AG09309 (cell line): ENCODE measurements at regions not wholly inside any gene's neighbourhood (a gene's known extent, or its start where the extent isn't known, plus 50 kb on each side); places are given as distances from the start of the nearest gene placed in this dataset.
"Not testable (repeated sequence)": the region's sequence is repeated elsewhere in the genome, so short reads cannot be mapped to it uniquely, and the experiment has no call there.

ENCODE experiments used
- DNase-seq: peaks from one replicate; pipeline ENCODE4 v3.0.0-alpha.2; 2010; ENCODE audit warnings: low read depth
- H3K4me3 ChIP-seq: 2 replicates; pipeline ENCODE4 v1.5.1; 2011; ENCODE audit warnings: mild to moderate bottlenecking, low read depth, low read length, moderate library complexity; ENCODE audit not compliant: control insufficient read depth
- TF ChIP-seq, protein P1 (sequence below): IDR thresholded peaks from 2 replicates; pipeline ENCODE4 v1.5.1; 2011; ENCODE audit warnings: mild to moderate bottlenecking, low read depth, low read length, inconsistent platforms; ENCODE audit not compliant: insufficient read depth, control insufficient read depth; ENCODE audit errors: missing control alignments

DNA sequence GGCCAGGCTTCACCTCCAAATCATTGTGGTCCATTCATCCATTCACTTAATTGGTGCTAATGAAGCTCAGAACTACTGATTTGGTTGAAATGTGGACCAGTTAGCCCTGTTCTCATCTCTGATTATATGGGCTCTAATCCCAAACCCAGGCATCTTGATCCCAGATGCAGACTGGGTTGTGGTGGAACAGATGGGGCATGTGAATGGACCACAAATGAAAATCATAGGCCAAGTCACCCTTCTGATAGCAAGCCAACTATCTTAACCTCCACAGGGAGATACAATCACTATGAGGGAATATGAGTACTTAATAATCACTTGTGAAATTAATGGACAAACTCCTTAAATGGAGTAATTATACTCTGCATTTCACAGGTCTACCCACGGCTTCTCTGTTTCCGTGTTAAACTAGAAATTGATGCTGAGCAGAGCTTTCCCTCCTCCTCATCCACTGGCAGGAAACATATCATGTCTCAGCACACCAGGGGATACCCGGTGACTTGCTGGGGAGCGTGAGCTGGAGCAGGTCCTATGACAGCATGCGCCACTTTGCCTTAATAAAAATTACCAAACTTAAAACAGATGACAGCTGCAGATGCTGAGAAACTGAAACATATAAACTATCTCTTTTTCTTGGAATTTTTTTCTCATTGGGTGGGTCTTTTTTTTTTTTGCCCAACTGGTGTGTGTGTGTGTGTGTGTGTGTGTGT, 108.8 kb upstream of the HEY2 start:
- TF ChIP-seq, protein P1, sequence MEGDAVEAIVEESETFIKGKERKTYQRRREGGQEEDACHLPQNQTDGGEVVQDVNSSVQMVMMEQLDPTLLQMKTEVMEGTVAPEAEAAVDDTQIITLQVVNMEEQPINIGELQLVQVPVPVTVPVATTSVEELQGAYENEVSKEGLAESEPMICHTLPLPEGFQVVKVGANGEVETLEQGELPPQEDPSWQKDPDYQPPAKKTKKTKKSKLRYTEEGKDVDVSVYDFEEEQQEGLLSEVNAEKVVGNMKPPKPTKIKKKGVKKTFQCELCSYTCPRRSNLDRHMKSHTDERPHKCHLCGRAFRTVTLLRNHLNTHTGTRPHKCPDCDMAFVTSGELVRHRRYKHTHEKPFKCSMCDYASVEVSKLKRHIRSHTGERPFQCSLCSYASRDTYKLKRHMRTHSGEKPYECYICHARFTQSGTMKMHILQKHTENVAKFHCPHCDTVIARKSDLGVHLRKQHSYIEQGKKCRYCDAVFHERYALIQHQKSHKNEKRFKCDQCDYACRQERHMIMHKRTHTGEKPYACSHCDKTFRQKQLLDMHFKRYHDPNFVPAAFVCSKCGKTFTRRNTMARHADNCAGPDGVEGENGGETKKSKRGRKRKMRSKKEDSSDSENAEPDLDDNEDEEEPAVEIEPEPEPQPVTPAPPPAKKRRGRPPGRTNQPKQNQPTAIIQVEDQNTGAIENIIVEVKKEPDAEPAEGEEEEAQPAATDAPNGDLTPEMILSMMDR: no peak

DNA sequence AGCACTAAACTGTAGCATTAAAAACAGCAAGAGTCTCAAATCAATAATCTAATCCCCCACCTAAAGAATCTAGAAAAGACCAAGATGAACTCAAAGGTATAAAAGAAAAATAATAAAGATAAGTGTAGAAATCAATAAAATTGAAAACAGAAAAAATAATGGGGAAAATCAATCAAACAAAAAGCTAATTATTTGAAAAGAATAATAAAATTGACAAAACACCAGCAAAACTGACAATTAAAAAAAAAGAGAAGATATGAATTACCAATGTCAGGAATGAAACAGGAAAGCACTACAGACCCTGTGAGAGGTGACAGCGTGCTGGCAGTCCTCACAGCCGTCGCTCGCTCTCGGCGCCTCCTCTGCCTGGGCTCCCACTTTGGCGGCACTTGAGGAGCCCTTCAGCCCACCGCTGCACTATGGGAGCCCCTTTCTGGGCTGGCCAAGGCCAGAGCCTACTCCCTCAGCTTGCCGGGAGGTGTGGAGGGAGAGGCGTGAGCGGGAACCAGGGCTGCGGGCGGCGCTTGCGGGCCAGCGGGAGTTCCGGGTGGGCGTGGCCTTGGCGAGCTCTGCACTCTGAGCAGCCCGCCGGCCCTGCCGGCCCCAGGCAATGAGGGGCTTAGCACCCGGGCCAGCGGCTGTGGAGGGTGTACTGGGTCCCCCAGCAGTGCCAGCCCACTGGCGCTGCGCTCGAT, 105.3 kb upstream of the HEY2 start:
- DNase-seq, H3K4me3 ChIP-seq: not testable (repeated sequence)

More for the DNA sequence above, 108.8 kb upstream of the HEY2 start:
- no peak for DNase-seq
- H3K4me3 ChIP-seq: no peak overlapping the region

DNA sequence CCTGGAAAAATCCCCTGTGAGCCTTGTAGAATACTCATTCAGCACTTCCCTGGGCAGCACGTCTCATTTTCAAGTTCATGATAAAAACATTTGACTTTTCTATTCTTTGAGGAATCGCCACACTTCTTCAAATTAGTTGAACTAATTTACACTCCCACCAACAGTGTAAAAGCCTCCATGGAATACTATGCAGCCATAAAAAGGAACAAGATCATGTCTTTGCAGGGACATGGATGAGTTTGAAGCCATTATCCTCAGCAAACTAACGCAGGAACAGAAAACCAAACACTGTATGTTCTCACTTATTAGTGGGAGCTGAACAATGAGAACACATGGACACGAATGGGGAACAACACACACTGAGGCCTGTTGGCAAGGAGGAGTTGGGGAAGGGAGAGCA, 102.0 kb upstream of the HEY2 start:
- TF ChIP-seq, protein P1: no peak
- no peak for DNase-seq
- no peak overlapping the region for H3K4me3 ChIP-seq

DNA sequence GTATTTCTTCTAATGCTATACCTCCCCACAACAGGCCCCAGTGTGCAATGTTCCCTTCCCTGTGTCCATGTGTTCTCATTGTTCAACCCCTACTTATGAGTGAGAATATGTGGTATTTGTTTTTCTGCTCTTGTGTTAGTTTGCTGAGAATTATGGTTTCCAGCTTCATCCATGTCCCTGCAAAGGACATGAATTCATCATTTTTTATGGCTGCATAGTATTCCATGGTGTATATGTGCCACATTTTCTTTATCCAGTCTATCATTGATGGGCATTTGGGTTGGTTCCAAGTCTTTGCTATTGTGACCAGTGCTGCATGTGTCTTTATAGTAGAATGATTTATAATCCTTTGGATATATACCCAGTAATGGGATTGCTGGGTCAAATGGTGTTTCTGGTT, 95.7 kb upstream of the HEY2 start:
- not testable (repeated sequence) for H3K4me3 ChIP-seq, DNase-seq

DNA sequence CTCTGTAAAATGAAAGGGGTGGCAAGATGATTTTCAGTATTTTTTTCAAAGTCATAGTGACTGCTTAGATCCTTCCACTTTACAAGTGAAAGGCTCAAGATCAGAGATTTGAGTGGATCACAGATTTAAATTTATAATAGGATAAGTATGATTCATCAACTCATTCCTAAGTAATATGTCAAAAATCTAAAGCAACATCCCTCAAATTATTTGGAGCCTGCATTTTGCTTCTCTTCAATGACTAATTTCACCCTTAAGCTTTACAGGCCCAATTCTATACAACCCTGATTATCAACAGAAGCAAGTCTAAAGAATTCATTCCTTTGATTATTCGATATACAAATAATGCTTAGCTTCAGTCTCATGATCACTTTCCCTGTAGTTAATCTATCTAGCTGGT, 93.9 kb upstream of the HEY2 start:
- DNase-seq: no peak
- TF ChIP-seq, protein P1: no peak
- H3K4me3 ChIP-seq: no peak overlapping the region

DNA sequence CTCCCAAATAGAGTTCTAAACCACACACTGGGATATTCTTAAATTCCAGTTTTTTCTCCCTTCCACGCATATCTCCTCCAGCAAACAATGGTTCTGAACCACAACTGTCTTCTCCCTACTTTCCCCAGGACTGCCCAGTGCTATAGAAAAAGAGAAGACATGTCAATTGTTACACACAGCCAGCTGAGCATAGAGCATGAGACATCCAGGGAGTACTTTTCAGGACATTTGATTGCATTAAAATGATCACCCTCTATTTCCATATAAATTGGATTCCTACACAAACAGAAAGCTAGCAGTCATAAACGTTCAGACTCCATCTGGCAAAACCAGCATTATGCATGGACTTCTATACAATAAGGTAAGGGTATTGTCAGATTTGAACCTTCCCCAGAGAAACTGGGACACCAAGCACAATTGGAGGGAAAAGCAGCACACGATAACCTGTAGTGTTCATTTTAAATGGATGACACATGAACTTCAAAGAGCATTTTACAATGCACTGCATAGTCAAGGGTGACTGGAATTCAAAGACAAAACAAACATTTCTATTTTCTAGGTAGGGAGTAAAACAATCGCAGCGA, 93.1 kb upstream of the HEY2 start:
- DNase-seq: no peak
- TF ChIP-seq, protein P1: no peak
- H3K4me3 ChIP-seq: no peak overlapping the region

DNA sequence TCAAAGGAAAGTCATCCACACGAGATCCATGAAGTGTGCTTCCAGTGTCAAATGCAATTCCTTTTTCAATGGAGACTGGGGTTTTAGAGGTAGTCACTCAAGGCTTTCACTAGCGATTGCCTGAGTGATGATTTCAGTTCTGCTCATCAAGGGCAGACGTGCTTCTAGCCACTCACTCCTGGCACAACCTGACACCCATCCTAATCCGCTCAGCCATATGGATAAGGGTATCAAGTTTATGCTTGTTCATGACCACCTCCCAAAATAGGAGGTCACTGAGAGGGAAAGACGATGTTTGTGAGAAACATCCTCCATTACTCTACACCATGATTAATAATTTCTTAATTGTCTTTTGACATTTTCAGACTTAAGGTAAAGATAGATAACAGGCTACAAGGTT, 91.3 kb upstream of the HEY2 start:
- no peak for DNase-seq
- TF ChIP-seq, protein P1: no peak
- no peak overlapping the region for H3K4me3 ChIP-seq
